ENCODE measurements at regions not wholly inside any gene's neighbourhood (a gene's known extent, or its start where the extent isn't known, plus 50 kb on each side); places are given as distances from the start of the nearest gene placed in this dataset.

DNA sequence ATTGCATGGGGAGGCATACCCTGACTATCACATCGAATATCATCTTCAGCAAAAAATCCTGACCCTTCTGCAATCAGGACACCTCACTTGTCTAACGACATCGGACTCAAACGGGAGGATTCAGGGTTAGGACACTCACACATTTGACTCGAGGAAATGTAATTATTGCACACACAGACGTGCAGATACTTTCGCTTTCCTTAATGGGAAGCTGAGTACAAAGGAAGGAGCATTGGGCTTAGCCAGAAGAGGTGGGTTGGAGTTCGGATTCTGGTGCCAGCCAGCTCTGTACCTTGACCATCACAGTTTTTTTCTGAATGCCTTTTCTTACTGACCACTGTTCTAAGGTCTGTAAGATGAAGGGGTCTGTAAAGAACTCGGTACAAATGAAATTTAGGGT is 260.4 kb downstream of the GALC start:
- DNase-seq (ENCODE audit: low read depth): no peak

DNA sequence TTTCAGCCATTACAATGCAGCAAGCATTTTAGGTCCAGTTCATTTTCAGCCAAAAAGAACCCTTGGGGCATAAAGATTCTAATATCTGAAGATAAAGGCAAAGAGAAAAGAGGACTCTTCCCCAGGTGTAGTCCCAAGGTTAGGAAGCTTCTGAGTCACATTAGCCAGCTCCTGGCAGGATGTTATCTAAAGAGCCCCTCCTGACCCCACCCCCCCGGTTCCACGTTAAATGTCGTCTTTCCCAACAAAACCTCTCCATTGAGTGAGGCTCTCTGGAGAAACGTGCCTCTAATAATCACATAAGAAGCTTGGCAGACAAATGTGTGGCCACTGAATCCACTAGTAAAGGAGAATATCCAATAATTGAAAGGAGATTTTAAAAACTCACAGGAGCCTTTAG is 267.7 kb downstream of the GALC start:
- DNase-seq (ENCODE audit: low read depth): no peak

- no peak for DNase-seq (ENCODE audit: low read depth)
Measured at GRCh38 chr14:87712396-87713090, 280.4 kb downstream of the GALC start.

- no peak for DNase-seq (ENCODE audit: low read depth)
Measured at GRCh38 chr14:87705439-87705896, 287.5 kb downstream of the GALC start.

DNA sequence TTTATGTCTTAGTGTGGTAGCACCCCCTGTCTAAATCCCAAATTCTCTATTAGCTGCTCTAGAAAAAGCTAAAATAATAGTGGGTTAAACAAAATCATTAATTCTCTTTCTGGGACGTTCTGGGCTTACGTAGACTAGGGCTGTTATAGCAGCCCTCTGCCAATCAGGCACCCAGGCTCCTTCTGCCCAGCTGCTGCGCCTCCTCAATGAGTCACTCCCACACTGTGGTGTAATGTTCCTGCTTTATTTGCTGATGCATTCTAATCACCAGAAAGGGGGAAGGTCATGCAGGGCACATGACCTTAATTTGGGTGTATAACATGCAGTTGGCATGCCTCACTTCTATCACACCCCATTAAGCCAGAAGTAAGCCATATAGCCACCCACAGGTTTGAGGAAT is 294.5 kb downstream of the GALC start:
- no peak for DNase-seq (ENCODE audit: low read depth)

- no peak for DNase-seq (ENCODE audit: low read depth)
Measured at GRCh38 chr14:87696485-87696884, 296.5 kb downstream of the GALC start.

GRCh38 chr14:87691042-87691881 is 301.7 kb downstream of the GALC start:
- DNase-seq (ENCODE audit: low read depth): no peak

GRCh38 chr14:87690076-87690613 is 302.8 kb downstream of the GALC start:
- no peak for DNase-seq (ENCODE audit: low read depth)

DNA sequence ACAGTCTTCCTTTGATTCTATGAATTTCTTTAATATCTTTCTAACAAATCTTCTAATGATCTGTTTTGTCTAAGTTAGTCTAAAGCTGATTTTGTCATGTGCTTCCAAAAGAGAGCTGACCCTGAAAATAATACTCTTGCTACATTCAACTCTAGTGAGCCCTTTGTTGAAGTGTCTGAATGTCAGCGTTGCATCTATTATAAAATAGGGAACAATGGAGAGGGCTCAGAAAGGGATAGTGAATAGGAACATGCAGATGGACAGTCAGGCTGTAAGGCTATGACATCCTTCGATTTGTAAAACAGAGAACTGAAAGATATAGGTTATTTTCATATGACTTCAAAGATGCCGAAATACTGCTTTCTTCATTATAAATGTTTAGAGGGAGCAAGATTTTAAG is 304.5 kb downstream of the GALC start:
- DNase-seq (ENCODE audit: low read depth): no peak

DNA sequence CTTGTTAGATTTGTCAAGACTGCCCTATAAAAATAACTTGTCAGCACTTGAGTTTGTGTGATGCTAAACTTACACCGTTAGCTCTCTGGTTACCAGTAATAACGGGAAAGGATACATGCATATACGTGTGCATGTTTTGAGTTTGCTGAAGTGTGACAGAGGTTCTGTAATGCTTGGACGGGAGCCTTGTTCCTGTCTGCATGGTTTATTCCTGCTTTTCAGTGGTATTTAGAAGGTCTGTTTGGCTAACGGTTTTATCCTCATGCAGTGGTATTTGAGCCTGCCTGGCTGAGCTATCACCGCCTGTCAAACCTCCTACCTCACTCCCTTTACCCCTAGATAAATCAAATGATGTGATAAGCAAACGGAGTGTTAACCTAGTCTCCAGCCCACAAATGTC is 305.6 kb downstream of the GALC start:
- no peak for DNase-seq (ENCODE audit: low read depth)

- DNase-seq (ENCODE audit: low read depth): no peak
Measured at GRCh38 chr14:87686746-87687145, 306.2 kb downstream of the GALC start.

GRCh38 chr14:87679866-87680265 is 313.1 kb downstream of the GALC start:
- no peak for DNase-seq (ENCODE audit: low read depth)

DNA sequence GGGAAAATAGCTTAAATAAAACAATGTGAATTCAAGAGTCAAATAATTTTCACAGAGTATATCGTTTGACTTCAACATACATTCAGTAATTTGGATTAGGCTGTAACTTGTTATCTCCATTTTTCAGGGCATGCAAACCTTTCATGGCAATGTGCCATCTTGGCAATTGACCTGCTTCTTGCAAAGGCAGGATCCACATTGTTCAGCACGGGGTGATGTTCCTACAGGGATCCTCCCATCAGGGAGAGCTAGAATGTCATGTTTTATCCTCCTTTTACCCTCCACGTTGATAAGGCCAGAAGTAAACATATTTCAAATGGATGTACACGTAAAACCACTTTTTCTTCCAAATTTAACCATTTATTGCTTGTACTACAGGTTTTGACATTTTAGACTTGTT is 314.4 kb downstream of the GALC start:
- DNase-seq (ENCODE audit: low read depth): no peak

DNA sequence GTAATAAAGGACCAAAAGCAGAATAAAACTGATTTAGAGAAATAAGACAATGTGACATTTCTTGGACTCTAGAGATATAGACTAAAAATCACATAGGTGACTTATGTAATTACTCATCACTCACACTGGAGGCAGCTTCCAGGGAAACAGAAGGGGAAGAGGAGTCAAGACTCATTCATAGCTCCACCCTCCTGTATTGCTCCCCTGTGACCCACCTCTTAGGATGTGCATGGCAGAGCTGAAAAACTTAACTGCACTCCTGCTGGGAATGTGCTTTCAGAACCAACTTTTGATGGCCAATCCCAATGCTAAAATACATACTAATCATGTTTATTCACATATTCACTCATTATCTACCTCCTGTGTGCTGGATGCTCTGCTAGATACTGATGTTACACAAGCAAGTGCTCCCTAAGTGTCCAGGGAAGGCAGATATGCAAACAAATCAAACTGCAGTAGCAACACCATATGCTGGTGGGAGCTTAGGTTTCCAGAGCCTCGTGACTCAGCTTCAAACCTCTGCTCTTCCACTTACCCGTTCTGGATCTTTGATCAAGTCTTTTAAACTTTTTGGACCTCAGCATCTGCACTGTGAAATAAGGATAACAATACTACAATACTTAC is 316.1 kb downstream of the GALC start:
- no peak for DNase-seq (ENCODE audit: low read depth)

GRCh38 chr14:87667659-87668058 is 325.3 kb downstream of the GALC start:
- no peak for DNase-seq (ENCODE audit: low read depth)

DNA sequence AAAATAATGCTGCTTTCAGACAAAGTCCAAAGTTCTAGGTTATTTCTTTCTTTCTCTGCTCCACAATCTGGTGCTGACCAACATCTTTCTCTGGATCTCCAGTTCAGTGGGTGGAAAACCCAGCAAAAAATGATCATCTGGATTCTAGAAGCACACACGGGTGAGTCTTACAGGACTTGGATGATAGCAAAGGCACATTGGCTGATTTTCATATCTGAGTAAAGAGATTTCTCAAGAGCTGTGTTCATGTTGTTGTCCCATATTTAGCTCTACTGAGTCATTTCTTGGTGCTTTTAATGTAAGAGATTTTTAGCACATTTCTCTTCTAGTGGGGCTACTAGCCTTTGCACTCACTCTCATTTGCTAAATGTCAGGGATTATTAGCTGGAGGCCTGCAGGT is 336.7 kb downstream of the GALC start:
- no peak for DNase-seq (ENCODE audit: low read depth)

GRCh38 chr14:87652278-87652677 is 340.7 kb downstream of the GALC start:
- no peak for DNase-seq (ENCODE audit: low read depth)

DNA sequence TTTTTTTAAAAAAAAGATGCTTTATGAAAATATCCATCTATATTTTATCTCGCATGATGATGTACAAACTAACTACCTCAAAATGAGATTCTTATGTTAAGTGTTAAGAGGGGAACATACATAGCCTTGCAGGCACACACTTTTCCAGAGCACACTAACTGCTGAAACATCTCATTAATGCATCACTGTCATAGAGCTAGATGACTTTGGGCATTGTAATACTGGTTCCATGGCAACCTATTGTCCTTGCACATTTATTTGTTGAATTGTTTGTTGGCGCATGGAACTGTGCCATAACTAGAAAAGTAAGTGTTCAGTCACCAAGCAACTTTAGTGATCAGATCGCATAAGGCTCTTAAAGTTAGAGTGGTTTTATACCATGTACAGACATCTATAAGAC is 348.3 kb downstream of the GALC start:
- no peak for DNase-seq (ENCODE audit: low read depth)

GRCh38 chr14:87643005-87643404 is 350.0 kb downstream of the GALC start:
- DNase-seq (ENCODE audit: low read depth): no peak

- DNase-seq (ENCODE audit: low read depth): no peak
Measured at GRCh38 chr14:87640553-87640952, 352.4 kb downstream of the GALC start.

DNA sequence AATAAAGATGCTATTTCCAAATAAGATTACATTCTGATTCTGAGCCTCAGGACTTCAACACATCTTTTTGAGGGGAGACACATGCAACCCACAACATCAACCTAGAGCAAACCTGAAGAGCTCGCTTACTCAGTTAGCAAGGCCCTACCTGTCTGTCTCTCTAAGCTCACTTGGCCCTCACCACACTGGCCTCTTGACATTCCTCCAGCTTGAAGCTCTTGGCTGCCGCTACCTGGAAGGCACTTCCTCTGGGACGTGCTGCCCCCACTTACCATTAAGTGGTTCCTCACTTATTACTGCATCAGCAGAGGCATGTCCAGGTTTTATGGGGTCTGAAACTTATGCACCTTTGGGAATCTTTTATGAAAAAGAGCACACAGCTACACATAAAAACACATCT is 354.8 kb downstream of the GALC start:
- no peak for DNase-seq (ENCODE audit: low read depth)

- no peak for DNase-seq (ENCODE audit: low read depth)
Measured at GRCh38 chr14:87635442-87635841, 357.5 kb downstream of the GALC start.

- DNase-seq (ENCODE audit: low read depth): no peak
Measured at GRCh38 chr14:87632796-87633195, 360.2 kb downstream of the GALC start.

Data from amniotic epithelial cell (primary cell).